ENCODE measurements at regions not wholly inside any gene's neighbourhood (a gene's known extent, or its start where the extent isn't known, plus 50 kb on each side); places are given as distances from the start of the nearest gene placed in this dataset.

DNA sequence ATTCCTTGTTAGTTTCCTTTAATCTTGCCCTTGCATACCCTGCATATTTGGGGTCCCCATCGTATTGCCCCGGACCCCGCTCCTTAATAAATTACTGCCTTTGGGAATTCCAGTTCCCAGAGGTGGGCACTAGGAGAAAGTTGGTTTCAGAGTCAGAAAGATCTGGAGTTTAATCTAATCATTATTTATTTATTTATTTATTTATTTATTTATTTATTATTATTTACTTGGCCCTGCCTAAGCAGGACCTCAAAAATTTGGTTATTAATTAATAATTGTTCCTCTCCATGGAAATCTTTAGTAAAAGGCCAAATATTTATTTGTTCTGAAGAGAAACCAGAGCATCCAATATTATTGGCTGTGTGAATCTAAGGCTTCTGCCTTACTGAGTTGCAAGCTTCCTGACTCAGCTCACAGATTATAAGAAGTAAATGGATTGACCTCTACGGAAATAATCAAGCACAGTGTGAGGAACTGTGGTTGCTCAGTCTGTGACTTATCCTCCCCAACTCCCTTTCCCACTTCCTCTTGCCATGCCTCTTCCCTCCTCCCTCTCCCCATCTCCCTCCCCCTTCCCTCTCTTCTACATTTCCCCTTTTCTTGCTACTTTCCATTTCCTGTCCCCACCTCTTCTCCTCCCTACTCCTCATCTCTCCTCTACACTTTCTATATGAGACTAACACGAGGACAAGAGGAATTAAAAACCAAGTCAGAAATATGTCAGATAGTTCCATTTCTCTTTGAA lies 61.5 kb upstream of the AP1S2 start:
- DNase-seq (ENCODE audit: low read depth): no peak

- no peak for DNase-seq (ENCODE audit: low read depth)
These were observed 59.9 kb upstream of the AP1S2 start for GRCh38 chrX:15914486-15914885.

DNA sequence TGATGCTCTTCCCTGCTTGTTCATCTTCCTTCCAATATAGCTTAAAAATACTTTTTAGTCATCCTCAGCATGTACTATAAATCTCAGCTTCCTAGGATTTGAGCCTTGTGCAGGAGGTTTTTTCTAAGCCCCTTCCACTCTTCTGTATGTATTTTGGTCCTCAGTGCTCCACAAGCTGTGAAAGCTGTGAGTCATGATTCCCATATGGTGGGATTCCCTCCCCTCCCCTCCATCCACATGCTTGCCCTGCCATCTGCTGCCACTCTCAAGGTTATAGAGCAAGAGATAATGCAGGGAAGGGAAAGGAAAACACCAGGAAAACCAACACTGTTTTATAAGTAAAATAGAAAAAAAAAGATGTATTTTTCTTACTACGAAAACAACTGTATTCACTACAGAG lies 58.5 kb upstream of the AP1S2 start:
- DNase-seq (ENCODE audit: low read depth): no peak

DNA sequence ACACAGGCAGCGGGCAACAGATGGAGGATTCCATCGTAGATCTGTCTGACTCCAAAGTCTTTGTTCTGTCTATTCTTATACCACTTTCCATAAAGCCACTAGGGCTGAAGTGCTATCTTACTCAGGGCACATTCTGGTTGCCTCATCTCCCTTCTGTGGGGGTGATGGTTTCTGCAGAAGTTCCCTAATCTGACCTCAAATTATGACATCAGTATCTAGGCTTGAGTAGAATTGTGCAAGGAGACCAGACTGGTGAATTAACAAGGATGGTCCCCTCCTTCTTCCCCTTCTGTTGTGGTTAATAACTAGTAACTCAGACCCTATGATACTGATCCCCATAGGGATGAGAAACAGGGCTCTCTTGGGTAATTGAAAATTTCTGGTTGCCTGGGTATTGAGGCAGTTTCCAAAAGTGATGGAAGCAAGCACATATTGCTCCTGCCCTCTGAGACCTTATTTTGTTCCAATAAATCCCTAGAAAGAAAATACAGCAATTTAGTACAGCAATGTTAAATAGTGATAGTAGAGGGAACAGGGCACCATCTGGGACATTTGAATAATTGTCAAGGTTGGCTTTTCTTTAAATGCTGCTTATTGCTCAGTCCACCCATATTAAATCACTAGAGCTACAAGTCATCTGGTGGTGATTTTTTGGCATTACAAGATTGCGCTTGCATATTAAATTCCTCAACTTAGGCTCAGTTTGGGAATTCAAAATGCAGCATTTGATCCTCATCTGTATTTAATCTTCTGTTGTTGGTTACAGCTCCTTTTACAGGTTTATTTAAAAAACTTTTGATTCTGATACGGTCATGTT lies 57.3 kb upstream of the AP1S2 start:
- no peak for DNase-seq (ENCODE audit: low read depth)

DNA sequence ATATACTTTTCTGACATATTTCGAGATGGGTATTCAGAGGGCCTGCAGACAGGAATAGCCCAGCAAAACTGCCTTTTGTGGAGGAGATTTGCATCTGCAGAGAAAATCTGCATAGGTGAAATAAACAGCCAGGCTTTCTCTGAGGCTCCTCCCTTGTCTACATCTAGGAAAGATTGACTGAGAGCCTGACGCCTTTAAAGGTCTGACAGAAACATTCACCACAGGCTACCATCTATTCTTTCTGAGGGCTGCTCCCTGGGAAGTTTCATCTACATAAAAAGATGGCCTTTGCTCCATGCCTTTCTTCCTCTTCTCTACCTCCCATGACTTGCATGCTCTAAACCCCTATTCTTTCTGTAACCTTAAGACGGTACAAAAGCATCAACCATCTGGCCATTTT lies 55.0 kb upstream of the AP1S2 start:
- no peak for DNase-seq (ENCODE audit: low read depth)

DNA sequence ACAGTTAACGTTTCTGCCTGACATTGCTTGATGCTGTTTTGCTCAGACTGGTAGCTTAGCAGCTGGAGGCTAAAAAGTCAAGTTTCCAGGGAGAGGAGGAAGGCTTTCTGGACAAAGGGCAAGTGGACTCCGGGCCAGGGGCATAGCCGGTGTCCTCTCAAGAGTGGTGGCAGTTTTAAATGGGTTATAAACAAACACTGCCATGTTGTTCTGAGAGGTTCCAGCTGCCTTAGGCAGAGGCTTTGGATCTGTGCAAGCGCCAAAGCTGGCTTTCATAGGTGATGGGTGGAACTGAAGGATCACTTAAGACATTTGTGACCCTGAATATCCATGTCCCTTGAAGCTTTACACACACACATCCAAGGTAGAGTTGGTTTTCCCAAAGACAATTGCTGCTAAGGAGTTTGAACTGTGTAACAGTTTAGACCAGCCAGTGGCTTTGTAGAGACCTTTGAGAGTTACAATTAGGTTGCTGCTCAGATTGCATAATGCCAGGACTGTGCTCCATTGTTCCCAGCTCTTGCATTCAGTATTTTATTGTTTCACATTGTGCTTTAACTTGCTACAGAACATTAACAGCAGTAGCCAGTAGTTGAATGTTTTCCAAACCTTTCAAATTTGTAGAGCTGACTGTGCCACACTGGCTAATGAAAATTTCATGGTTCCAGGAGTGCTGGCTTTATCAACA lies 54.1 kb upstream of the AP1S2 start:
- no peak for DNase-seq (ENCODE audit: low read depth)

GRCh38 chrX:15906041-15906943 lies 51.7 kb upstream of the AP1S2 start:
- DNase-seq (ENCODE audit: low read depth): no peak
